ENCODE measurements at regions not wholly inside any gene's neighbourhood (a gene's known extent, or its start where the extent isn't known, plus 50 kb on each side); places are given as distances from the start of the nearest gene placed in this dataset.

DNA sequence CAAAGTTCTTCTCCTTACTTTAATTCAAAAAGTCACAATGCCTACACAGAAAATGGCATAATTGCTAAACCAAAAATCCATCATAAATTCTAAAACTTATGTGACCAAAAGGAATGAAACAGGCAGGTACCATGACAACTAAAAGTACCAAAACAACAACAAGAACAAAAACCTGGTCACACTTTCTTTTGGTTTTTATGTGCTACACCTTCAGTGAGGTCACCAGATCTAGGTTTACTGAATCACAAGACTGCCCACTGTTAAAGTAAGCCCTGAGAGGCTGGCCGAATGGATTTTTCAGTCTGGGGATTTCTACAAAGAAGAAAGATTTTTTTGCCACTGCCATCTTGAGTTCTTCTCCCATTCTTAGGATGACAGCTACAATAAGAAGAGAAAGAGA, 583.0 kb upstream of the PKN2 start:
- H3K36me3 ChIP-seq: no peaks in the 10 kb centered on the region
- H3K9me3 ChIP-seq: no peaks in the 10 kb centered on the region
- H3K4me3 ChIP-seq: no peak overlapping the region
- no peak for DNase-seq (ENCODE audit: low spot score in 2 of 2)
- WGBS, 2 donors: 84 to 86% methylated on average over 1 of the region's 1 CpG
- no peaks in the 10 kb centered on the region for H3K27me3 ChIP-seq
- no peaks in the 10 kb centered on the region for H3K4me1 ChIP-seq
- H3K27ac ChIP-seq: no peak overlapping the region
- TF ChIP-seq EP300 (IDR thresholded peaks at IDR 0.05) (no peak), POLR2A (IDR thresholded peaks at IDR 0.05) (no peak)
- TF ChIP-seq, protein P1, sequence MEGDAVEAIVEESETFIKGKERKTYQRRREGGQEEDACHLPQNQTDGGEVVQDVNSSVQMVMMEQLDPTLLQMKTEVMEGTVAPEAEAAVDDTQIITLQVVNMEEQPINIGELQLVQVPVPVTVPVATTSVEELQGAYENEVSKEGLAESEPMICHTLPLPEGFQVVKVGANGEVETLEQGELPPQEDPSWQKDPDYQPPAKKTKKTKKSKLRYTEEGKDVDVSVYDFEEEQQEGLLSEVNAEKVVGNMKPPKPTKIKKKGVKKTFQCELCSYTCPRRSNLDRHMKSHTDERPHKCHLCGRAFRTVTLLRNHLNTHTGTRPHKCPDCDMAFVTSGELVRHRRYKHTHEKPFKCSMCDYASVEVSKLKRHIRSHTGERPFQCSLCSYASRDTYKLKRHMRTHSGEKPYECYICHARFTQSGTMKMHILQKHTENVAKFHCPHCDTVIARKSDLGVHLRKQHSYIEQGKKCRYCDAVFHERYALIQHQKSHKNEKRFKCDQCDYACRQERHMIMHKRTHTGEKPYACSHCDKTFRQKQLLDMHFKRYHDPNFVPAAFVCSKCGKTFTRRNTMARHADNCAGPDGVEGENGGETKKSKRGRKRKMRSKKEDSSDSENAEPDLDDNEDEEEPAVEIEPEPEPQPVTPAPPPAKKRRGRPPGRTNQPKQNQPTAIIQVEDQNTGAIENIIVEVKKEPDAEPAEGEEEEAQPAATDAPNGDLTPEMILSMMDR (IDR thresholded peaks at IDR 0.05): no peak

DNA sequence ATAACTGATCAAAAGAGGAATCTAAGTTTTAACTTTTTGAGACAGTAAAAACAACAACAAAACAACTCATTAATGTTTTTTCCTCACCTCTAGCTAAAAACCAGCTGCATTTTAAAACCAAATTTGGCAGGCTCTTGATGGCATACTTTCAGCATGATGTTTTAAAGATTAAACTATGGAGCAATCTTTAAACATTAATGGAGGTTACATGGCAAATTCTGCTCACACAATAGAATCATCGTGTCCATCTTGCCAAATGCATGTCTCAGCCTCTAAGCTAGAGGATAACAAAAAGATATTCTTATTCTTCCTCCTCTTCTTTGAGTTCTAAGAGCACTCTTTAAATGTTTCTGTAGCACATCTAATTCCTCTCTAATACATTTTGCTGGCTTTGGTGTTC, 579.8 kb upstream of the PKN2 start:
- H3K4me1 ChIP-seq: no peaks in the 10 kb centered on the region
- no peak overlapping the region for H3K4me3 ChIP-seq
- H3K27ac ChIP-seq: no peak overlapping the region
- no peaks in the 10 kb centered on the region for H3K36me3 ChIP-seq
- 19 to 38% methylated on average over 1 of the region's 1 CpG for WGBS, 2 donors
- H3K27me3 ChIP-seq: no peaks in the 10 kb centered on the region
- TF ChIP-seq EP300 (IDR thresholded peaks at IDR 0.05) (no peak), POLR2A (IDR thresholded peaks at IDR 0.05) (no peak)
- TF ChIP-seq, protein P1 (IDR thresholded peaks at IDR 0.05): no peak
- no peak for DNase-seq (ENCODE audit: low spot score in 2 of 2)
- H3K9me3 ChIP-seq: no peaks in the 10 kb centered on the region

DNA sequence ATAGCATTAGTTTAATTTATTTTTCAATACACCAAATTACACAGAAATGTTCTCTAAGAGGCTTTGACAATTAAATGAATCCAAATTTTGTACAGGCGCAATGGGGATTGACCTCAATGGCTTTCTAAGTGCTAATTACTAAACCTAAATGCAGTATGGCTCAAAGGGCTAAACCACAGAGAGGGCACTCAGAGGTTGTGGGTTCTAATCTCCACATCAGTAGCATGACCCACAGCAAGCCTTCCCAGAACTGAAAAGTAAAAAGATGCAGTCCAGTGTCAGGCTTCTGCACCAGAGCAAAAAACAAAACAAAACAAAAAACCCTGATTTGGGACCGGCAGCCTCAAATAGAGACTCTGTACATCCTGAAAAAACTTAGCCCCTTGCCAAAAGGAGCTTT, 579.2 kb upstream of the PKN2 start:
- no peak overlapping the region for H3K4me3 ChIP-seq
- TF ChIP-seq EP300 (IDR thresholded peaks at IDR 0.05): no peak
- TF ChIP-seq POLR2A (IDR thresholded peaks at IDR 0.05): no peak
- TF ChIP-seq, protein P1 (IDR thresholded peaks at IDR 0.05): no peak
- no peaks in the 10 kb centered on the region for H3K9me3 ChIP-seq
- H3K36me3 ChIP-seq: no peaks in the 10 kb centered on the region
- H3K4me1 ChIP-seq: no peaks in the 10 kb centered on the region
- no peaks in the 10 kb centered on the region for H3K27me3 ChIP-seq
- H3K27ac ChIP-seq: no peak overlapping the region
- WGBS, 2 donors: 58 to 62% methylated on average over 2 of the region's 2 CpGs
- DNase-seq (ENCODE audit: low spot score in 2 of 2): no peak

DNA sequence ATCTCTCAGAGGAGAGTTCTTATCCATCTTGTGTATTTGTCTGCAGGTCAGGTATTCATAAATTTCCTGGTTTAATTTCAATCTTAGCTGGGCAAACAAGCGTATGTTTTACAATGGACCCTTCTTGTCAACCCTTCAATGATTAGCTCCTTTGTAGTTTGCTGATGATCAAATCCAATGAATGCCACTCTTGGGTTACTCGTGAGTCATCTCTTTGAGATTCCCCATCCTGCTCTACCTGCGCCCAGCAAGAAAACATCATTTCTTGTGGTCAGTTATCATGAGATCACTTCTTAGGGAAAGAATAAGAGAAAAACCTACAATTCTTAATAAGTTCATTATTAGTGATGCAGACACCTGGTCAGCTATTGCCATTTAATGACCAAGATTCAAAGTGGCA, 572.3 kb upstream of the PKN2 start:
- H3K4me3 ChIP-seq: no peak overlapping the region
- H3K4me1 ChIP-seq: no peaks in the 10 kb centered on the region
- H3K36me3 ChIP-seq: no peaks in the 10 kb centered on the region
- TF ChIP-seq POLR2A (IDR thresholded peaks at IDR 0.05) (no peak), EP300 (IDR thresholded peaks at IDR 0.05) (no peak)
- TF ChIP-seq, protein P1 (IDR thresholded peaks at IDR 0.05): no peak
- no peak overlapping the region for H3K27ac ChIP-seq
- WGBS, 2 donors: 88 to 93% methylated on average over 3 of the region's 3 CpGs
- DNase-seq (ENCODE audit: low spot score in 2 of 2): no peak
- H3K27me3 ChIP-seq: no peaks in the 10 kb centered on the region
- H3K9me3 ChIP-seq: no peaks in the 10 kb centered on the region

DNA sequence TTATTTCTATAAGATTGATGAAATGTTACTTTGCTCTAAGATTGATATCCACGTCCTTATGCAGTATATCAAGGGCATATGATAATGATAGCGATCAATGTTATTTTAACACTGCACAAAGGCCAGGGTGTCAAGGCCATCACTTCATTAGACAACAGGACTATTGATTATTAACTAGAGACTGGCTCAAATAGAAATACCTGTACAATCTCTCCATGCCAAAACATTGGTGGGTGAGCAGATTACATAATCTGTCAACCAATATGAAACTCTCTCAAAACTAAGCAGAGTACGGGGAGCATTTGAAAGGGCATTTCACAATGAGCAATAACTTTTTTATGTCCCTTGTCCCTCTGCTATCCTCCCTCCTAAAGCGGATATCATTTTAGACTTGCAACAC, 566.5 kb upstream of the PKN2 start:
- H3K27me3 ChIP-seq: no peaks in the 10 kb centered on the region
- WGBS, 2 donors: 77 to 81% methylated on average over 4 of the region's 4 CpGs

More for the DNA sequence above, 566.5 kb upstream of the PKN2 start:
- Histone ChIP-seq H3K36me3 (no peaks in the 10 kb centered on the region), H3K4me3 (no peak overlapping the region), H3K9me3 (no peaks in the 10 kb centered on the region), H3K4me1 (no peaks in the 10 kb centered on the region), H3K27ac (no peak overlapping the region)
- no peak for DNase-seq (ENCODE audit: low spot score in 2 of 2)
- TF ChIP-seq EP300 (IDR thresholded peaks at IDR 0.05): no peak
- TF ChIP-seq POLR2A (IDR thresholded peaks at IDR 0.05): no peak
- TF ChIP-seq, protein P1 (IDR thresholded peaks at IDR 0.05): no peak
